ENCODE measurements at regions not wholly inside any gene's neighbourhood (a gene's known extent, or its start where the extent isn't known, plus 50 kb on each side); places are given as distances from the start of the nearest gene placed in this dataset.

DNA sequence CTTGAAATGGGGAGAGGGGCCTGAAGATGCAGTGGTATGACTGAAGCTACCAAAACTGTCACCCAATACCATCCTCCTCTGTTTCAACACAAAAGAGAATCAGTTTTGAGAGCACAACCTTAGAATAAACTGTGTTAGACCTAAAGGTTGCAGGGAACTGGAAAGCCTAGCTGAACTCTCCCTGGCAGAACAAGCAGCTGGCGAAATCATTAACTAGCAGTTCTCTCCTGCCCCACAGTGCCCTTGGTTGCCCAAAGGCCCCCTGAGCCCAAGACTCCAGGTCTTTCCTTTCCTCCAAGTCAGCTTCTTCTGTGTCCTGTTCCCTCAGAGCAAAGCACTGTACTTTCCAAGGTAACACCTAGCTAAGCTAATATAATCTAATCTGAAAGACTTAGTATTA, 135.4 kb upstream of the SLC30A5 start:
- in situ Hi-C loops (cut with MboI) (loop anchor here (25.0 kb wide), 1 partner anchor 671 kb away; no protein-coding TSS in a partner anchor), intact Hi-C loops (cut with micrococcal nuclease) (no loop called here)
- Histone ChIP-seq H3K27ac (ENCODE audit: extremely low read depth, low read depth, low read length) (no peak overlapping the region), H3K4me1 (replicated peaks in 1 of 2; ENCODE audit: control insufficient read depth in 2 of 2, insufficient read depth in 2 of 2, low read length in 2 of 2) (no peaks in the 10 kb centered on the region), H3K27me3 (ENCODE audit: control insufficient read depth in 2 of 2, insufficient read depth in 2 of 2, low read length in 2 of 2) (peaks cover 10 to 20% of the 10 kb centered on the region in 2 experiments), H3K9me1 (ENCODE audit: control insufficient read depth, insufficient read depth, low read length) (no peaks in the 10 kb centered on the region), H4K20me1 (replicated peaks; ENCODE audit: control insufficient read depth, insufficient read depth, low read length) (no peaks in the 10 kb centered on the region), H3K9ac (ENCODE audit: insufficient read depth in 1 of 2, low read depth in 2 of 2, low read length in 2 of 2) (no peak overlapping the region), H2AFZ (ENCODE audit: low read depth, low read length) (no peak overlapping the region), H3K9me3 (replicated peaks; ENCODE audit: control insufficient read depth, insufficient read depth, low read depth, low read length) (no peaks in the 10 kb centered on the region), H3K4me3 (no peak overlapping the region), H3K79me2 (ENCODE audit: control insufficient read depth, insufficient read depth, low read length) (no peaks in the 10 kb centered on the region), H3K4me2 (ENCODE audit: insufficient read depth, low read length) (no peak overlapping the region), H3K36me3 (ENCODE audit: control insufficient read depth, insufficient read depth, low read length) (no peaks in the 10 kb centered on the region)
- ChIA-PET CTCF (ENCODE audit: low intra/inter-chr PET ratio) (no interaction called here), POLR2A (no interaction called here)
- no peak for DNase-seq (ENCODE audit: extremely low read depth in 1 of 4, low spot score in 3 of 4)
- no peak for ATAC-seq
- no peak for FAIRE-seq
- BruUV-seq (replicated peaks): no TSS peak
- 0% methylated on average over 1 of the region's 1 CpG for WGBS (ENCODE audit: insufficient coverage, low coverage, missing lambda C conversion rate)
- TF ChIP-seq EHMT2 (IDR thresholded peaks at IDR 0.05): no peak

DNA sequence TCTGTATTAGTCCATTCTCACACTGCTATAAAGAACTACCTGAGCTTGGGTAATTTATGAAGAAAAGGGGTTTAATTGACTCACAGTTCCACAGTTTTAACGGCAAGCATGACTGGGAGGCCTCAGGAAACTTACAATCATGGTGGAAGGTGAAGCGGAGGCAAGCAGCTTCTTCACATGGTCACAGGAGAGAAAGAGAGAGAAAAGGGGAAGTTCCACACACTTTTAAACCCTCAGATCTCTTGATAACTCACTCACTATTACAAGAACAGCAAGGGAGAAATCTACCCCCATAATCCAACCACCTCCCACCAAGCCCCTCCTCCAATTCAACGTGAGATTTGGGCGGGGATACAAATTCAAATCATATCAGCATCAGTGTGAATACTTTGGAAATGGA, 133.4 kb upstream of the SLC30A5 start:
- Histone ChIP-seq H3K4me3 (no peak overlapping the region), H3K4me1 (replicated peaks in 1 of 2; ENCODE audit: control insufficient read depth in 2 of 2, insufficient read depth in 2 of 2, low read length in 2 of 2) (no peaks in the 10 kb centered on the region), H3K36me3 (ENCODE audit: control insufficient read depth, insufficient read depth, low read length) (no peaks in the 10 kb centered on the region), H3K9me1 (ENCODE audit: control insufficient read depth, insufficient read depth, low read length) (no peaks in the 10 kb centered on the region), H4K20me1 (replicated peaks; ENCODE audit: control insufficient read depth, insufficient read depth, low read length) (no peaks in the 10 kb centered on the region), H3K9ac (ENCODE audit: insufficient read depth in 1 of 2, low read depth in 2 of 2, low read length in 2 of 2) (no peak overlapping the region), H3K27me3 (ENCODE audit: control insufficient read depth in 2 of 2, insufficient read depth in 2 of 2, low read length in 2 of 2) (peaks cover 10 to 16% of the 10 kb centered on the region in 2 experiments), H3K79me2 (ENCODE audit: control insufficient read depth, insufficient read depth, low read length) (no peaks in the 10 kb centered on the region), H3K27ac (ENCODE audit: extremely low read depth, low read depth, low read length) (no peak overlapping the region), H3K4me2 (ENCODE audit: insufficient read depth, low read length) (no peak overlapping the region), H3K9me3 (replicated peaks; ENCODE audit: control insufficient read depth, insufficient read depth, low read depth, low read length) (no peaks in the 10 kb centered on the region), H2AFZ (ENCODE audit: low read depth, low read length) (no peak overlapping the region)
- BruUV-seq (replicated peaks): no TSS peak
- DNase-seq (ENCODE audit: extremely low read depth in 1 of 4, low spot score in 3 of 4): no peak
- intact Hi-C loops (cut with micrococcal nuclease) (loop anchor here (2.0 kb wide), 1 partner anchor 674 kb away; no protein-coding TSS in a partner anchor), in situ Hi-C loops (cut with MboI) (loop anchor here (25.0 kb wide), 1 partner anchor 673 kb away; no protein-coding TSS in a partner anchor)
- TF ChIP-seq ZNF766 (CRISPR knock-in tag; conservative IDR thresholded peaks at IDR 0.05) (peak; percentile 93), STAT5A (IDR thresholded peaks at IDR 0.05; ENCODE audit: borderline replicate concordance, low read length) (no peak), WHSC1 (IDR thresholded peaks at IDR 0.05; ENCODE audit: low read length) (no peak), DMBX1 (CRISPR knock-in tag; IDR thresholded peaks at IDR 0.05; ENCODE audit: borderline replicate concordance) (no peak), DNMT1 (IDR thresholded peaks at IDR 0.05) (no peak)
- TF ChIP-seq, protein P1, sequence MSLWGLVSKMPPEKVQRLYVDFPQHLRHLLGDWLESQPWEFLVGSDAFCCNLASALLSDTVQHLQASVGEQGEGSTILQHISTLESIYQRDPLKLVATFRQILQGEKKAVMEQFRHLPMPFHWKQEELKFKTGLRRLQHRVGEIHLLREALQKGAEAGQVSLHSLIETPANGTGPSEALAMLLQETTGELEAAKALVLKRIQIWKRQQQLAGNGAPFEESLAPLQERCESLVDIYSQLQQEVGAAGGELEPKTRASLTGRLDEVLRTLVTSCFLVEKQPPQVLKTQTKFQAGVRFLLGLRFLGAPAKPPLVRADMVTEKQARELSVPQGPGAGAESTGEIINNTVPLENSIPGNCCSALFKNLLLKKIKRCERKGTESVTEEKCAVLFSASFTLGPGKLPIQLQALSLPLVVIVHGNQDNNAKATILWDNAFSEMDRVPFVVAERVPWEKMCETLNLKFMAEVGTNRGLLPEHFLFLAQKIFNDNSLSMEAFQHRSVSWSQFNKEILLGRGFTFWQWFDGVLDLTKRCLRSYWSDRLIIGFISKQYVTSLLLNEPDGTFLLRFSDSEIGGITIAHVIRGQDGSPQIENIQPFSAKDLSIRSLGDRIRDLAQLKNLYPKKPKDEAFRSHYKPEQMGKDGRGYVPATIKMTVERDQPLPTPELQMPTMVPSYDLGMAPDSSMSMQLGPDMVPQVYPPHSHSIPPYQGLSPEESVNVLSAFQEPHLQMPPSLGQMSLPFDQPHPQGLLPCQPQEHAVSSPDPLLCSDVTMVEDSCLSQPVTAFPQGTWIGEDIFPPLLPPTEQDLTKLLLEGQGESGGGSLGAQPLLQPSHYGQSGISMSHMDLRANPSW (CRISPR knock-in tag; IDR thresholded peaks at IDR 0.05): no peak
- ChIA-PET CTCF (ENCODE audit: low intra/inter-chr PET ratio) (no interaction called here), POLR2A (no interaction called here)
- no peak for ATAC-seq
- FAIRE-seq: no peak
- WGBS (ENCODE audit: insufficient coverage, low coverage, missing lambda C conversion rate): 0% methylated on average over 4 of the region's 4 CpGs

All from K562 (cell line).